Heart left ventricle (tissue), 16 donors: ENCODE measurements at regions not wholly inside any gene's neighbourhood (a gene's known extent, or its start where the extent isn't known, plus 50 kb on each side); places are given as distances from the start of the nearest gene placed in this dataset.
"Not testable (repeated sequence)": the region's sequence is repeated elsewhere in the genome, so short reads cannot be mapped to it uniquely, and the experiment has no call there.

ENCODE experiments used
- ATAC-seq, 4 donors: fragments of 200-7000 bp; cut with Tn5 transposase; one replicate each; pipeline ENCODE4 v1.9.1; 2020 to 2022; ENCODE audit warnings: moderate library complexity in 4 of 4, mild to moderate bottlenecking in 3 of 4, moderate number of reproducible peaks in 1 of 4
- DNase-seq, 5 donors: peaks; one replicate each; pipeline ENCODE4 v3.0.0-alpha.2; 2020
- H3K27ac ChIP-seq, 12 donors: fragments of 200-600 bp; sonication (generic) in 4 of 12; one replicate each; pipeline versions ENCODE4 v1.5.0 to v1.8.0; 2016 to 2022; ENCODE audit warnings: mild to moderate bottlenecking in 2 of 12
- H3K27me3 ChIP-seq, 9 donors: fragments of 200-600 bp; sonication (generic) in 2 of 9; one replicate each; pipeline versions ENCODE4 v1.5.1 to v1.8.0; 2016 to 2022; ENCODE audit warnings: mild to moderate bottlenecking in 3 of 9
- H3K36me3 ChIP-seq, 9 donors: fragments of 200-600 bp; sonication (generic) in 2 of 9; one replicate each; pipeline versions ENCODE4 v1.5.0 to v1.8.0; 2018 to 2022; ENCODE audit warnings: mild to moderate bottlenecking in 2 of 9
- H3K4me1 ChIP-seq, 12 donors: fragments of 200-600 bp; sonication (generic) in 4 of 12; one replicate each; pipeline versions ENCODE4 v1.5.0 to v1.8.0; 2016 to 2022; ENCODE audit warnings: mild to moderate bottlenecking in 3 of 12
- H3K4me3 ChIP-seq, 12 donors: fragments of 200-600 bp; sonication (generic) in 4 of 12; one replicate each; pipeline versions ENCODE4 v1.5.0 to v1.8.0; 2017 to 2022; ENCODE audit warnings: mild to moderate bottlenecking in 9 of 12, moderate library complexity in 4 of 12
- H3K9me3 ChIP-seq, 12 donors: fragments of 200-600 bp; sonication (generic) in 4 of 12; one replicate each; pipeline versions ENCODE4 v1.5.0 to v1.8.0; 2016 to 2022; ENCODE audit warnings: mild to moderate bottlenecking in 1 of 12
- POLR2A ChIP-seq, 2 donors: fragments of 450-650 bp; IDR thresholded peaks; one replicate each; pipeline ENCODE4 v1.6.1; 2017; ENCODE audit warnings: antibody characterized with exemption in 2 of 2, mild to moderate bottlenecking in 2 of 2, moderate library complexity in 2 of 2
- WGBS, 4 donors: extraction: QIAGEN DNeasy Blood & Tissue Kit in 2 of 4; methylation state at CpG; one replicate each; pipeline versions ENCODE4 v1.1.5 to v1.1.7; 2013 to 2018; 5-methylcytosine and 5-hydroxymethylcytosine counted together
- intact Hi-C, 10 donors: fragments of 100-400 bp; cut with DNase I; formaldehyde crosslinking; loops; one replicate each; pipeline versions ENCODE4 v1.11.1 to v1.14.2; 2022
- TF ChIP-seq, protein P1 (sequence below), 12 donors: fragments of 200-600 bp; sonication (generic) in 4 of 12; IDR thresholded peaks; one replicate each; pipeline versions ENCODE4 v1.5.0 to v1.8.0; 2018 to 2022; ENCODE audit warnings: antibody characterized with exemption in 12 of 12, mild to moderate bottlenecking in 5 of 12
- donor health status: ischemic (EF 13 %, LVEDD 7.1; RV severe dilation, severe dysfunction).
- donor health status: healthy with polysubstance abuse.
- donor health status: DM: no; HTN: yes; CAD: no.
- donor health status: DM: no; HTN: no; CAD: no.
- donor health status: ischemic (EF 25% LVEDD 6.9; RV normal size, moderate dysfunction).
- donor health status: ischemic (EF 25% LVEDD 5.7; RV mildly dilated, moderate dysfunction).
- donor health status: healthy.
- donor health status: DM: yes; HTN: yes; CAD: no.
- donor health status: ischemic (EF 35%, LVEDD 5.7; RV mildly dilated, moderate dysfunction).
- donor health status: nonischemic (EF 11% LVEDD 7.7; RV severe dilation, severe dysfunction).
- donor health status: DM: yes; HTN: yes; CAD: no.
- donor health status: PGD.
- donor health status: ischemic (EF 29% LVEDD 5.4; RV normal size, mild dysfunction).
- donor health status: nonischemic (EF 23%, LVEDD 6.1; RV moderate dilation, normal function).

DNA sequence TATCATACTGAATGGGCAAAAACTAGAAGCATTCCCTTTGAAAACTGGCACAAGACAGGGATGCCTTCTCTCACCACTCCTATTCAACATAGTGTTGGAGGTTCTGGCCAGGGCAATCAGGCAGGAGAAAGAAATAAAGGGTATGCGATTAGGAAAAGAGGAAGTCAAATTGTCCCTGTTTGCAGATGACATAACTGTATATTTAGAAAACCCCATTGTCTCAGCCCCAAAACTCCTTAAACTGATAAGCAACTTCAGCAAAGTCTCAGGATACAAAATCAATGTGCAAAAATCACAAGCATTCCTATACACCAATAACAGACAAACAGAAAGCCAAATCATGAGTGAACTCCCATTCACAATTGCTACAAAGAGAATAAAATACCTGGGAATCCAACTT lies 52.5 kb upstream of the CCDC71L start:
- H3K4me3 ChIP-seq, H3K27ac ChIP-seq, DNase-seq, H3K9me3 ChIP-seq, ATAC-seq, H3K27me3 ChIP-seq, H3K36me3 ChIP-seq, intact Hi-C loops: not testable (repeated sequence)
- peaks cover 0 to 16% (median 3%) of the 10 kb centered on the region in 12 donors for H3K4me1 ChIP-seq
- 59 to 75% (median 67%) methylated on average over 1 of the region's 1 CpG for WGBS, 4 donors

DNA sequence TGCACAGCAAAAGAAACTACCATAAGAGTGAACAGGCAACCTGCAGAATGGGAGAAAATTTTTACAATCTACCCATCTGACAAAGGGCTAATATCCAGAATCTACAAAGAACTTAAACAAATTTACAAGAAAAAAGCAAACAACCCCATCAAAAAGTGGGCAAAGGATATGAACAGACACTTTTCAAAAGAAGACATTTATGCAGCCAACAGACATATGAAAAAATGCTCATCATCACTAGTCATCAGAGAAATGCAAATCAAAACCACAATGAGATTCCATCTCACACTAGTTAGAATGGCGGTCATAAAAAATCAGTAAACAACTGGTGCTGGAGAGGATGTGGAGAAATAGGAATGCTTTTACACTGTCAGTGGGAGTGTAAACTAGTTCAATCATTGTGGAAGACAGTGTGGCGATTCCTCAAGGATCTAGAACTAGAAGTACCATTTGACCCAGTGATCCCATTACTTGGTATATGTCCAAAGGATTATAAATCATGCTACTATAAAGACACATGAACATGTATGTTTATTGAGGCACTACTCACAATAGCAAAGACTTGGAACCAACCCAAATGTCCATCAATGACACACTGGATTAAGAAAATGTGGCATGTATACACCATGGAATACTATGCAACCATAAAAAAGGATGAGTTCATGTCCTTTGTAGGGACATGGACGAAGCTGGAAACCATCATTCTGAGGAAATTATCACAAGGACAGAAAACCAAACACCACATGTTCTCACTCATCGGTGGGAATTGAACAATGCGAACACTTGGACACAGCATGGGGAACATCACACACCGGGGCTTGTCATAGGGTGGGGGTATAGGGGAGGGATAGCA lies 53.9 kb upstream of the CCDC71L start:
- H3K4me1 ChIP-seq = peaks cover 0 to 29% (median 5%) of the 10 kb centered on the region in 12 donors
- H3K27ac ChIP-seq, H3K27me3 ChIP-seq, H3K4me3 ChIP-seq, intact Hi-C loops, ATAC-seq, H3K9me3 ChIP-seq, DNase-seq, H3K36me3 ChIP-seq: not testable (repeated sequence)
- 93 to 95% (median 94%) methylated on average over 6 of the region's 6 CpGs for WGBS, 4 donors

DNA sequence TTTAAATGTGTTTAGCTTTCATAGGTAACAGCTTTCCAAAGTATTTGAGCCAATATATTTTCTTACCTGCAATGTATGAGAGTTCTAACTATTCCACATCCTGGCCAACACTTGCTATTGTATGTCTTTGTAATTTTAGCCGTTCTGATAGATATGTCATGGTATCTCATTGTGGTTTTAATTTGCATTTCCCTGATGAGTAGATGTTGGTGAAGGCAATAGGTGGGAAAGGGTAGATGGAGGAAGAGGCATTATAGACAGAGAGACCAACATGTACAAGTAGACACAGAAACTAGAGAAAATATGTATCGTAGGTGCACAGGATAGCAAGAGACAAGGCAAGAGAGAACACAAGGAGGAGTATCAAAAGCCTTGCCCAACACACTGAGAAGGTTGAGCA lies 54.8 kb upstream of the CCDC71L start:
- no peak overlapping the region for H3K4me3 ChIP-seq
- 92 to 96% (median 94%) methylated on average over 2 of the region's 2 CpGs for WGBS, 4 donors
- intact Hi-C loops = no loop called here
- no peak overlapping the region for H3K27ac ChIP-seq
- ATAC-seq (no peak), DNase-seq (no peak)
- H3K4me1 ChIP-seq = peaks cover 0 to 38% (median 5%) of the 10 kb centered on the region in 12 donors
- no peak for TF ChIP-seq POLR2A (IDR thresholded peaks at IDR 0.05)
- TF ChIP-seq, protein P1, sequence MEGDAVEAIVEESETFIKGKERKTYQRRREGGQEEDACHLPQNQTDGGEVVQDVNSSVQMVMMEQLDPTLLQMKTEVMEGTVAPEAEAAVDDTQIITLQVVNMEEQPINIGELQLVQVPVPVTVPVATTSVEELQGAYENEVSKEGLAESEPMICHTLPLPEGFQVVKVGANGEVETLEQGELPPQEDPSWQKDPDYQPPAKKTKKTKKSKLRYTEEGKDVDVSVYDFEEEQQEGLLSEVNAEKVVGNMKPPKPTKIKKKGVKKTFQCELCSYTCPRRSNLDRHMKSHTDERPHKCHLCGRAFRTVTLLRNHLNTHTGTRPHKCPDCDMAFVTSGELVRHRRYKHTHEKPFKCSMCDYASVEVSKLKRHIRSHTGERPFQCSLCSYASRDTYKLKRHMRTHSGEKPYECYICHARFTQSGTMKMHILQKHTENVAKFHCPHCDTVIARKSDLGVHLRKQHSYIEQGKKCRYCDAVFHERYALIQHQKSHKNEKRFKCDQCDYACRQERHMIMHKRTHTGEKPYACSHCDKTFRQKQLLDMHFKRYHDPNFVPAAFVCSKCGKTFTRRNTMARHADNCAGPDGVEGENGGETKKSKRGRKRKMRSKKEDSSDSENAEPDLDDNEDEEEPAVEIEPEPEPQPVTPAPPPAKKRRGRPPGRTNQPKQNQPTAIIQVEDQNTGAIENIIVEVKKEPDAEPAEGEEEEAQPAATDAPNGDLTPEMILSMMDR (IDR thresholded peaks at IDR 0.05) = no peak
- H3K36me3 ChIP-seq = no peaks in the 10 kb centered on the region
- H3K27me3 ChIP-seq = no peaks in the 10 kb centered on the region
- H3K9me3 ChIP-seq = peaks cover 0 to 9% (median 0%) of the 10 kb centered on the region in 12 donors

DNA sequence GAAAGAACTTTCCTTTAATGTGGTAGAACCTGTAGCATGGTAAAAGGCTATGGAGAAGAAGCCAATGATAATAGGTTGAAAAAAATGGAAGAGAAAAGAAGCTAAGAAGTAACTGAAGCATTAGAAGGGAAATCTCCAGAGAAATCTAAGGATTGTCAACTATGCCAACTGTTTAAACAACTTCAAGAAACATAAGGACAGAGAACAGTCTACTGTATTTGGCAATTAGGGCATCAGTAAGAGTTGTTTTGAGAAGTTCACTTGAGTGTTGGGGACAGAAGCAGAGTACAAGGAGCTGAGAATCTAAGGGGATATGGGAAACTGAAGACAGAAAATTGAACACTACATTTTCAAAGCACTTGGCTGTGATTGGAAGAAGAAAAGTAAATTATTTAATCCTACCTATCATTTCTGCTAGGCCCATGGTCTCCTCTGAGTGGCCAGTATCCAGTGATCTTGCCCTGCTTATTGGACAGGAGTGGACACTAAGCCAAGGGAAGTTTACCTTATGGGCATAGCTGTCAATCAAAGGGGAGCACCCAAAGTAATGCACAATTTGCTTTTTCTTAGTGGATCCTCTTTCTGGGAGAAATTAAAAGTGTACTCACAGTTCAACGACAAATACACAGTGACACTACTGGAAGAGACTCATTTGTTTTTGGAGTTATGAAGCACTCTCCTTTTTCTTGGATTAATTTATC lies 56.4 kb upstream of the CCDC71L start:
- H3K27me3 ChIP-seq = no peaks in the 10 kb centered on the region
- peak overlapping the region in 4 of 12 donors; percentile 8 to 88 (median 32) for H3K27ac ChIP-seq
- peaks cover 0 to 51% (median 5%) of the 10 kb centered on the region in 12 donors for H3K4me1 ChIP-seq
- no peak for TF ChIP-seq POLR2A (IDR thresholded peaks at IDR 0.05)
- TF ChIP-seq, protein P1 (IDR thresholded peaks at IDR 0.05) = no peak
- H3K9me3 ChIP-seq = peaks cover 0 to 9% (median 0%) of the 10 kb centered on the region in 12 donors
- no peaks in the 10 kb centered on the region for H3K36me3 ChIP-seq
- DNase-seq (no peak), ATAC-seq (no peak)
- intact Hi-C loops = no loop called here
- H3K4me3 ChIP-seq = no peak overlapping the region
- WGBS, 4 donors = 79 to 90% (median 85%) methylated on average over 1 of the region's 1 CpG
